ENCODE measurements at regions not wholly inside any gene's neighbourhood (a gene's known extent, or its start where the extent isn't known, plus 50 kb on each side); places are given as distances from the start of the nearest gene placed in this dataset.

DNA sequence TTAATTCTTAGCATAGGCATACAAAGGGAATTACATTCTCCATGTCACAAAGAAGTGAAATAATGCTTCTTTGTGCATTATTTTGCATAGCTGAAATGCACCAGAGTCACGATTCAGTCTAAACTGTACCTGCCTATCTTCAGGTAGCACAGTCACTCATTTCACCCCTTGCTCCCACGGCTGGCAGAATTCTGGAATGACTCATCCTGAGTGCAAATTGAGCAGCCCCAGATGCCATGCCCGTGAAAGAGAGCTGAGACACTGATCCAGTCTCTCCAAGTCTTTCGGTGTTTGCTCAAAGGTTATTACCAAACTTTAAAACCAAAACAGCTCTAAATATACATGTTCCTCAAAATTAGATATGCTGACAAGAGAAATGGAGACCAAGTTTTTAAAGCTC, 168.3 kb upstream of the POU3F3 start:
- H3K27ac ChIP-seq: no peak overlapping the region
- DNase-seq: no peak
- H3K9me3 ChIP-seq: no peaks in the 10 kb centered on the region
- intact Hi-C loops (cut with DNase I; ENCODE audit: low total_unique reads): no loop called here
- no peak overlapping the region for H3K4me3 ChIP-seq
- no peak for TF ChIP-seq POLR2A (IDR thresholded peaks at IDR 0.05)
- TF ChIP-seq, protein P1, sequence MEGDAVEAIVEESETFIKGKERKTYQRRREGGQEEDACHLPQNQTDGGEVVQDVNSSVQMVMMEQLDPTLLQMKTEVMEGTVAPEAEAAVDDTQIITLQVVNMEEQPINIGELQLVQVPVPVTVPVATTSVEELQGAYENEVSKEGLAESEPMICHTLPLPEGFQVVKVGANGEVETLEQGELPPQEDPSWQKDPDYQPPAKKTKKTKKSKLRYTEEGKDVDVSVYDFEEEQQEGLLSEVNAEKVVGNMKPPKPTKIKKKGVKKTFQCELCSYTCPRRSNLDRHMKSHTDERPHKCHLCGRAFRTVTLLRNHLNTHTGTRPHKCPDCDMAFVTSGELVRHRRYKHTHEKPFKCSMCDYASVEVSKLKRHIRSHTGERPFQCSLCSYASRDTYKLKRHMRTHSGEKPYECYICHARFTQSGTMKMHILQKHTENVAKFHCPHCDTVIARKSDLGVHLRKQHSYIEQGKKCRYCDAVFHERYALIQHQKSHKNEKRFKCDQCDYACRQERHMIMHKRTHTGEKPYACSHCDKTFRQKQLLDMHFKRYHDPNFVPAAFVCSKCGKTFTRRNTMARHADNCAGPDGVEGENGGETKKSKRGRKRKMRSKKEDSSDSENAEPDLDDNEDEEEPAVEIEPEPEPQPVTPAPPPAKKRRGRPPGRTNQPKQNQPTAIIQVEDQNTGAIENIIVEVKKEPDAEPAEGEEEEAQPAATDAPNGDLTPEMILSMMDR (IDR thresholded peaks at IDR 0.05): no peak
- H3K27me3 ChIP-seq: no peaks in the 10 kb centered on the region
- H3K4me1 ChIP-seq: no peaks in the 10 kb centered on the region
- no peaks in the 10 kb centered on the region for H3K36me3 ChIP-seq

DNA sequence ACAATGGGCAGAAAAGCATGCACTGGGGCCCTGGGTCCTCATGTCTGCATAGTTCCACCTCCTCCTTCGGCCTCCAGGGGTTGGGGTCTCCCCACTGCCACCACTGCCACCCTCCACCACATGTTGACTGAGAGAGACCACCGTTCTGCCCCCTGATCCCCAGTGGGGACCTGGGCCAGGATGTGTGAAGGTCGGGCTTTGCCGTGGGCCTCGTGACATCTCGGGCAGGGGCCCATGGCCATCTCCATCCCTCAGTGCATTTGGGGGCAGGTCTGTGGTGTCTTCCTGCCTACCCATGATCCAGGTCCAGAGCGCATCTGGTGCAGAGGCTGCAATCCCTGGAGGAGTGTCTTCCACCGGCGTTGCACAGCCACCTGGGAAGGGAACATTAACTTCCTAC, 166.8 kb upstream of the POU3F3 start:
- intact Hi-C loops (cut with DNase I; ENCODE audit: low total_unique reads): no loop called here
- no peaks in the 10 kb centered on the region for H3K27me3 ChIP-seq
- no peak overlapping the region for H3K4me3 ChIP-seq
- DNase-seq: no peak
- H3K9me3 ChIP-seq: no peaks in the 10 kb centered on the region
- H3K4me1 ChIP-seq: no peaks in the 10 kb centered on the region
- TF ChIP-seq POLR2A (IDR thresholded peaks at IDR 0.05): no peak
- TF ChIP-seq, protein P1 (IDR thresholded peaks at IDR 0.05): no peak
- no peak overlapping the region for H3K27ac ChIP-seq
- no peaks in the 10 kb centered on the region for H3K36me3 ChIP-seq

DNA sequence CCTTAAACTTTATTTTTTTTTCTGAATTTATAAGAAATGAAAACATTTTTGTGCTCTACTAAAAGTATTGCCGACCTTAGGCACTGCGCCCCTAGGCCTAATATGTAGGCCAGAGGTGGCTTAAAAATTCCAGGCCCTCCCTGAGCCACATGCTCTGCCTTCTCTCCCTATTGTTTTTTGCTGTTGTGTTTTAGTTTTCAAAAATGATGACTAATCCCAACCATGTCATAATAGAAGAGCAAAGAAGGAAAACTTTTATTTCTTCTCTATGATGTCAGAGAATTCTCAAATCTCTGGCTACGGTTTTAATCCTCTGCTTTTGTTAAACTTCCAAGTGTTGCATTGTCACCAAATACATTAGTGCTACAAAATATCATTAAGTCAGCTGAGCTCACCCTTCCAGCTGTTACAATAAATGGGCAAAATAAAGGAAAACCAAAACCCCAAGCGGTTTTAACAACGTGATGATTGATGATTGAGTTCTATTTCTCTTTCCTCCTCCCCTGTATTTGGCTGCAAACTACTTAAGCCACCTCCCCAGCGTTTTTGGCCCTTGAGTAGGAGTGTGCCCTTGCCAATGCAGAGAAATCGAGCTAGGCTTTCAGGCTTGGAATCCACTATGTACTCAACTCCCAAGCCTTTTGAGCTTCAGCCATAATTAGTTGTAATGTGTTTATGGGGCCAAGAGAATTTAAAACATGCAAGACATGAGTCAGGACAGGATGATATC, 163.5 kb upstream of the POU3F3 start:
- Histone ChIP-seq H3K27ac (no peak overlapping the region), H3K36me3 (no peaks in the 10 kb centered on the region), H3K27me3 (no peaks in the 10 kb centered on the region), H3K4me3 (no peak overlapping the region), H3K9me3 (no peaks in the 10 kb centered on the region), H3K4me1 (no peaks in the 10 kb centered on the region)
- DNase-seq: no peak
- intact Hi-C loops (cut with DNase I; ENCODE audit: low total_unique reads): no loop called here
- TF ChIP-seq, protein P1 (IDR thresholded peaks at IDR 0.05): no peak
- no peak for TF ChIP-seq POLR2A (IDR thresholded peaks at IDR 0.05)

DNA sequence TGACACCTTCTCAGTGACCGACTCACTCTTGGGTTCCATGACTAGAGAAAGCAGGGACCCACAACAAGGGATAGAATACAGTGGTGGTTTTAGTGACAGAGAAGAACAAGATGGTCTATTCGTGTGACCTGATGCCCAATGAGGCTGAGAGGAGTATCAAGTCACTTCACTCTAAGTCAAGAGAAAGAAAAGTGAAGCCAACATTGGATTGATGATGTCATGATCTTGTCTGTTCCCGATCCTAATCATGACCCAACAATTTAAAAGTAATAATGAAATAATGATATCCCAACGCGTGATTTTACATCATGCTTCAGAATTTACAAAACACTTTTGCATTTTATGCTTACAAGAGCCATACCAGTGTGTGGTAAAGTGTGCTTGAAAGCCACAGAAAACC, 155.6 kb upstream of the POU3F3 start:
- no peak for DNase-seq
- TF ChIP-seq, protein P1 (IDR thresholded peaks at IDR 0.05): no peak
- no peak for TF ChIP-seq POLR2A (IDR thresholded peaks at IDR 0.05)
- intact Hi-C loops (cut with DNase I; ENCODE audit: low total_unique reads): no loop called here

DNA sequence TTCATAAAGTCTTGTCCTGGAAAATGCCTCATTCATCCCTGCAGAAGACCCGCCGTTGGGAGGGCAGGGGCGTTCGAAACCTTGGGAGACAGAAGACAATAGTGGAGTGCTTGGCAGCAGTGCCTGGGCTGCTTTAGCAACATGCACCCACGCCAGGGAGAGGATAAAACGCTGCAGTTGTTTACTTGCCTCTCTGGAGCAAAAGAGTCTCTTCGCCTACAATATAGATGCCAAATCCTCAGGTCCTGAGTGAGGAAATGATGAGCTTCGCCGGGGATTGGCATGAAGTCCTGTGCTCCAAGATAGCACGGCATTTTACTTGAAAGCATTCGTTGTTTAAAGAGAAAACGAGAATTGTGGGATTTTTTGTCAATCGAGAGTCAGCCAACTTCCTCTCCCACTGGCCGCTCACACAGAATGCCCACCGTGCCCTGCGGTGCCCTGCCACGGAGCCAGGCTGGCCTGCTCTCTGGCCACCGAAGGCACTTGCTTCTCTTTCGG, 152.5 kb upstream of the POU3F3 start:
- DNase-seq: no peak
- H3K27me3 ChIP-seq: no peaks in the 10 kb centered on the region
- H3K9me3 ChIP-seq: no peaks in the 10 kb centered on the region
- intact Hi-C loops (cut with DNase I; ENCODE audit: low total_unique reads): no loop called here
- H3K4me3 ChIP-seq: no peak overlapping the region
- TF ChIP-seq, protein P1 (IDR thresholded peaks at IDR 0.05): no peak
- no peak for TF ChIP-seq POLR2A (IDR thresholded peaks at IDR 0.05)
- no peak overlapping the region for H3K27ac ChIP-seq
- H3K4me1 ChIP-seq: no peaks in the 10 kb centered on the region
- no peaks in the 10 kb centered on the region for H3K36me3 ChIP-seq

More for the DNA sequence above, 155.6 kb upstream of the POU3F3 start:
- no peaks in the 10 kb centered on the region for H3K27me3 ChIP-seq
- no peaks in the 10 kb centered on the region for H3K36me3 ChIP-seq
- H3K9me3 ChIP-seq: no peaks in the 10 kb centered on the region
- H3K4me3 ChIP-seq: no peak overlapping the region
- H3K4me1 ChIP-seq: no peaks in the 10 kb centered on the region
- no peak overlapping the region for H3K27ac ChIP-seq

Measured in uterus (tissue), 3 donors.